Liver (tissue), 7 donors: ENCODE measurements at regions not wholly inside any gene's neighbourhood (a gene's known extent, or its start where the extent isn't known, plus 50 kb on each side); places are given as distances from the start of the nearest gene placed in this dataset.

Source experiments
- DNase-seq: peaks from one replicate; pipeline ENCODE4 v3.0.0-alpha.2; 2017; ENCODE audit warnings: low spot score
- H3K27ac ChIP-seq, 2 donors: one replicate each; pipeline ENCODE4 v1.7.0; 2013; ENCODE audit warnings: inconsistent platforms in 2 of 2, low read length in 2 of 2, control low read depth in 1 of 2, low read depth in 1 of 2, mild to moderate bottlenecking in 1 of 2
- H3K27me3 ChIP-seq, 4 donors: one replicate each; pipeline versions ENCODE4 v1.6.1 to v1.7.0; 2013; ENCODE audit warnings: low read length in 3 of 4, inconsistent platforms in 1 of 4, mild to moderate bottlenecking in 1 of 4, moderate library complexity in 1 of 4; ENCODE audit not compliant: control insufficient read depth in 4 of 4, insufficient read depth in 4 of 4
- H3K36me3 ChIP-seq, 4 donors: one replicate each; pipeline versions ENCODE4 v1.6.1 to v1.7.0; 2013; ENCODE audit warnings: low read length in 3 of 4, mild to moderate bottlenecking in 3 of 4, low read depth in 1 of 4, moderate library complexity in 1 of 4; ENCODE audit not compliant: control insufficient read depth in 4 of 4, insufficient read depth in 3 of 4
- H3K4me1 ChIP-seq, 4 donors: one replicate each; pipeline versions ENCODE4 v1.6.1 to v1.7.0; 2013; ENCODE audit warnings: low read length in 3 of 4, mild to moderate bottlenecking in 3 of 4, moderate library complexity in 1 of 4; ENCODE audit not compliant: control insufficient read depth in 4 of 4, insufficient read depth in 4 of 4
- H3K4me3 ChIP-seq, 3 donors: one replicate each; pipeline versions ENCODE4 v1.6.1 to v1.7.0; 2013; ENCODE audit warnings: low read length in 3 of 3, control low read depth in 1 of 3, low read depth in 1 of 3, mild to moderate bottlenecking in 1 of 3
- H3K9ac ChIP-seq, 2 donors: one replicate each; pipeline ENCODE4 v1.7.0; 2013; ENCODE audit warnings: low read length in 2 of 2, mild to moderate bottlenecking in 2 of 2, moderate library complexity in 2 of 2, control low read depth in 1 of 2, low read depth in 1 of 2
- H3K9me3 ChIP-seq, 4 donors: one replicate each; pipeline versions ENCODE4 v1.6.1 to v1.7.0; 2013; ENCODE audit warnings: low read length in 3 of 4; ENCODE audit not compliant: control insufficient read depth in 4 of 4
- ATF3 ChIP-seq: IDR thresholded peaks from 2 replicates; pipeline ENCODE4 v1.6.1; 2016; ENCODE audit warnings: antibody characterized with exemption
- EGR1 ChIP-seq, 2 donors: IDR thresholded peaks; 2 replicates each; pipeline ENCODE4 v1.6.1; 2016 to 2018; ENCODE audit warnings: antibody characterized with exemption in 2 of 2, low read depth in 2 of 2
- FOXA1 ChIP-seq: IDR thresholded peaks from 2 replicates; pipeline ENCODE4 v1.6.1; 2016; ENCODE audit warnings: antibody characterized with exemption
- FOXA2 ChIP-seq: IDR thresholded peaks from 2 replicates; pipeline ENCODE4 v1.6.1; 2016; ENCODE audit warnings: antibody characterized with exemption
- GABPA ChIP-seq, 2 donors: IDR thresholded peaks in 1 of 2; conservative IDR thresholded peaks in 1 of 2; 2 replicates each; pipeline ENCODE4 v1.6.1; 2016; ENCODE audit warnings: antibody characterized with exemption in 2 of 2, mild to moderate bottlenecking in 1 of 2, moderate library complexity in 1 of 2
- HNF4A ChIP-seq, 2 donors: conservative IDR thresholded peaks; 2 replicates each; pipeline ENCODE4 v1.6.1; 2016; ENCODE audit warnings: antibody characterized with exemption in 2 of 2, mild to moderate bottlenecking in 2 of 2
- HNF4G ChIP-seq: IDR thresholded peaks from 2 replicates; pipeline ENCODE4 v1.6.1; 2016; ENCODE audit warnings: antibody characterized with exemption
- JUND ChIP-seq, 2 donors: IDR thresholded peaks; 2 replicates each; pipeline ENCODE4 v1.6.1; 2016; ENCODE audit warnings: antibody characterized with exemption in 2 of 2
- MAX ChIP-seq: IDR thresholded peaks from 2 replicates; pipeline ENCODE4 v1.6.1; 2016; ENCODE audit warnings: antibody characterized with exemption
- NR2F2 ChIP-seq: IDR thresholded peaks from 2 replicates; pipeline ENCODE4 v1.6.1; 2016; ENCODE audit warnings: antibody characterized with exemption
- RAD21 ChIP-seq, 2 donors: IDR thresholded peaks; 2 replicates each; pipeline ENCODE4 v1.6.1; 2016; ENCODE audit warnings: antibody characterized with exemption in 2 of 2, mild to moderate bottlenecking in 2 of 2
- REST ChIP-seq: IDR thresholded peaks from 2 replicates; pipeline ENCODE4 v1.6.1; 2016; ENCODE audit warnings: antibody characterized with exemption, mild to moderate bottlenecking
- RXRA ChIP-seq, 2 donors: IDR thresholded peaks; 2 replicates each; pipeline ENCODE4 v1.6.1; 2017 to 2018; ENCODE audit warnings: antibody characterized with exemption in 2 of 2, mild to moderate bottlenecking in 1 of 2
- SP1 ChIP-seq: IDR thresholded peaks from 2 replicates; pipeline ENCODE4 v1.6.1; 2018; ENCODE audit warnings: antibody characterized with exemption, mild to moderate bottlenecking
- YY1 ChIP-seq: IDR thresholded peaks from 2 replicates; pipeline ENCODE4 v1.6.1; 2016; ENCODE audit warnings: antibody characterized with exemption, mild to moderate bottlenecking
- ZBTB33 ChIP-seq: IDR thresholded peaks from 2 replicates; pipeline ENCODE4 v1.6.1; 2016; ENCODE audit warnings: antibody characterized with exemption
- WGBS: extraction: QIAGEN DNeasy Blood & Tissue Kit; methylation state at CpG from one replicate; pipeline ENCODE4 v1.1.7; 2013; 5-methylcytosine and 5-hydroxymethylcytosine counted together
- donor health status: healthy.
- donor health status: healthy.
- donor health status: healthy.
- donor health status: healthy.

GRCh38 chr2:234846599-234847363 lies 105.0 kb upstream of the SH3BP4 start:
- H3K9ac ChIP-seq, result no peak overlapping the region
- no peak for DNase-seq
- H3K4me3 ChIP-seq, result no peak overlapping the region
- no peaks in the 10 kb centered on the region for H3K9me3 ChIP-seq
- WGBS, result 70% methylated on average over 11 of the region's 11 CpGs
- peaks cover 16 to 46% (median 33%) of the 10 kb centered on the region in 4 donors for H3K4me1 ChIP-seq
- H3K27ac ChIP-seq, result peak overlapping the region; percentile 88 to 90
- H3K36me3 ChIP-seq, result no peaks in the 10 kb centered on the region
- H3K27me3 ChIP-seq, result no peaks in the 10 kb centered on the region
- TF ChIP-seq JUND (IDR thresholded peaks at IDR 0.05), result peak in 1 of 2 donors; percentile 57
- TF ChIP-seq ATF3, result peak; percentile 83
- TF ChIP-seq HNF4G, result no peak
- peak; percentile 8 to 28 for TF ChIP-seq RAD21 (IDR thresholded peaks at IDR 0.05)
- peak in 1 of 2 donors; percentile 77 for TF ChIP-seq HNF4A (conservative IDR thresholded peaks at IDR 0.05)
- TF ChIP-seq FOXA2, result no peak
- peak in 1 of 2 donors; percentile 82 for TF ChIP-seq RXRA (IDR thresholded peaks at IDR 0.05)

GRCh38 chr2:234845602-234846590 lies 105.9 kb upstream of the SH3BP4 start:
- TF ChIP-seq ATF3 (peak; percentile 25), JUND (IDR thresholded peaks at IDR 0.05) (peak in 1 of 2 donors; percentile 79), RAD21 (IDR thresholded peaks at IDR 0.05) (peak; percentile 62 to 63), MAX (peak; percentile 58), REST (no peak), FOXA2 (peak; percentile 82), NR2F2 (no peak), HNF4A (conservative IDR thresholded peaks at IDR 0.05) (peak; percentile 95 to 98), RXRA (IDR thresholded peaks at IDR 0.05) (peak; percentile 77 to 90), SP1 (peak; percentile 88), ZBTB33 (peak; percentile 61), YY1 (peak; percentile 72), FOXA1 (peak; percentile 63), EGR1 (IDR thresholded peaks at IDR 0.05; ENCODE audit: low read depth in 2 of 2) (no peak), GABPA (IDR thresholded peaks at IDR 0.05 in 1 of 2, conservative IDR thresholded peaks at IDR 0.05 in 1 of 2) (no peak), HNF4G (peak; percentile 81)
- DNase-seq, result no peak
- WGBS, result 46% methylated on average over 10 of the region's 10 CpGs
- Histone ChIP-seq H3K4me1 (peaks cover 16 to 46% (median 33%) of the 10 kb centered on the region in 4 donors), H3K9me3 (no peaks in the 10 kb centered on the region), H3K4me3 (no peak overlapping the region), H3K9ac (peak overlapping the region in 1 of 2 donors; percentile 40), H3K27ac (peak overlapping the region; percentile 88 to 90), H3K36me3 (no peaks in the 10 kb centered on the region), H3K27me3 (no peaks in the 10 kb centered on the region)
